ENCODE measurements at regions not wholly inside any gene's neighbourhood (a gene's known extent, or its start where the extent isn't known, plus 50 kb on each side); places are given as distances from the start of the nearest gene placed in this dataset.
"Not testable (repeated sequence)": the region's sequence is repeated elsewhere in the genome, so short reads cannot be mapped to it uniquely, and the experiment has no call there.

GRCh38 chr12:68538726-68539614 lies 71.7 kb upstream of the RAP1B start:
- no peaks in the 10 kb centered on the region for H3K36me3 ChIP-seq (ENCODE audit: insufficient read depth, low read length)
- H3F3A ChIP-seq (ENCODE audit: insufficient read depth, low read length): no peaks in the 10 kb centered on the region
- H3K4me1 ChIP-seq (ENCODE audit: insufficient read depth, low read length, severe bottlenecking): no peaks in the 10 kb centered on the region
- H3K27ac ChIP-seq (ENCODE audit: low read depth, low read length, poor library complexity, severe bottlenecking): no peak overlapping the region
- H3K9me2 ChIP-seq (ENCODE audit: low read depth, low read length): no peaks in the 10 kb centered on the region
- H3K79me2 ChIP-seq (ENCODE audit: insufficient read depth, low read length): no peaks in the 10 kb centered on the region
- TF ChIP-seq CTCF (IDR thresholded peaks at IDR 0.05; ENCODE audit: low read length) (no peak), EZH2 (IDR thresholded peaks at IDR 0.05; ENCODE audit: borderline replicate concordance, low read length) (no peak)
- no peak overlapping the region for H2AFZ ChIP-seq (ENCODE audit: low read length)
- no peaks in the 10 kb centered on the region for H3K9me3 ChIP-seq (ENCODE audit: low read length)
- H3K9ac ChIP-seq (ENCODE audit: low read length): no peak overlapping the region
- no peak overlapping the region for H3K4me2 ChIP-seq (ENCODE audit: low read length)
- no peaks in the 10 kb centered on the region for H4K20me1 ChIP-seq (ENCODE audit: insufficient read depth, low read length)
- no peaks in the 10 kb centered on the region for H3K27me3 ChIP-seq (ENCODE audit: insufficient read depth, low read length)
- no peak overlapping the region for H3K4me3 ChIP-seq (ENCODE audit: low read depth, low read length, poor library complexity, severe bottlenecking)

GRCh38 chr12:68539615-68539952 lies 71.1 kb upstream of the RAP1B start:
- TF ChIP-seq CTCF (IDR thresholded peaks at IDR 0.05; ENCODE audit: low read length) (no peak), EZH2 (IDR thresholded peaks at IDR 0.05; ENCODE audit: borderline replicate concordance, low read length) (no peak)
- Histone ChIP-seq H3K27me3 (ENCODE audit: insufficient read depth, low read length) (no peaks in the 10 kb centered on the region), H3K9me3 (ENCODE audit: low read length) (no peaks in the 10 kb centered on the region), H4K20me1 (ENCODE audit: insufficient read depth, low read length) (no peaks in the 10 kb centered on the region), H3K4me1 (ENCODE audit: insufficient read depth, low read length, severe bottlenecking) (no peaks in the 10 kb centered on the region), H3K9ac (ENCODE audit: low read length) (no peak overlapping the region), H3K4me3 (ENCODE audit: low read depth, low read length, poor library complexity, severe bottlenecking) (no peak overlapping the region), H3K79me2 (ENCODE audit: insufficient read depth, low read length) (no peaks in the 10 kb centered on the region), H3K36me3 (ENCODE audit: insufficient read depth, low read length) (no peaks in the 10 kb centered on the region), H3F3A (ENCODE audit: insufficient read depth, low read length) (no peaks in the 10 kb centered on the region), H3K27ac (ENCODE audit: low read depth, low read length, poor library complexity, severe bottlenecking) (no peak overlapping the region), H3K9me2 (ENCODE audit: low read depth, low read length) (no peaks in the 10 kb centered on the region), H3K4me2 (ENCODE audit: low read length) (no peak overlapping the region), H2AFZ (ENCODE audit: low read length) (no peak overlapping the region)

- H4K20me1 ChIP-seq (ENCODE audit: insufficient read depth, low read length); H3F3A ChIP-seq (ENCODE audit: insufficient read depth, low read length); H3K4me2 ChIP-seq (ENCODE audit: low read length); H3K79me2 ChIP-seq (ENCODE audit: insufficient read depth, low read length); H2AFZ ChIP-seq (ENCODE audit: low read length); H3K9me2 ChIP-seq (ENCODE audit: low read depth, low read length); H3K36me3 ChIP-seq (ENCODE audit: insufficient read depth, low read length); H3K4me1 ChIP-seq (ENCODE audit: insufficient read depth, low read length, severe bottlenecking); H3K27ac ChIP-seq (ENCODE audit: low read depth, low read length, poor library complexity, severe bottlenecking); H3K9me3 ChIP-seq (ENCODE audit: low read length); H3K27me3 ChIP-seq (ENCODE audit: insufficient read depth, low read length); H3K9ac ChIP-seq (ENCODE audit: low read length); H3K4me3 ChIP-seq (ENCODE audit: low read depth, low read length, poor library complexity, severe bottlenecking): not testable (repeated sequence)
These were observed 69.9 kb upstream of the RAP1B start for GRCh38 chr12:68540768-68541167.

- H3K4me1 ChIP-seq (ENCODE audit: insufficient read depth, low read length, severe bottlenecking); H3K4me2 ChIP-seq (ENCODE audit: low read length); H3K4me3 ChIP-seq (ENCODE audit: low read depth, low read length, poor library complexity, severe bottlenecking); H3F3A ChIP-seq (ENCODE audit: insufficient read depth, low read length); H3K27ac ChIP-seq (ENCODE audit: low read depth, low read length, poor library complexity, severe bottlenecking); H3K9me3 ChIP-seq (ENCODE audit: low read length); H3K79me2 ChIP-seq (ENCODE audit: insufficient read depth, low read length); H3K9ac ChIP-seq (ENCODE audit: low read length); H4K20me1 ChIP-seq (ENCODE audit: insufficient read depth, low read length); H3K36me3 ChIP-seq (ENCODE audit: insufficient read depth, low read length); H3K27me3 ChIP-seq (ENCODE audit: insufficient read depth, low read length); H3K9me2 ChIP-seq (ENCODE audit: low read depth, low read length); H2AFZ ChIP-seq (ENCODE audit: low read length): not testable (repeated sequence)
These were observed 63.4 kb upstream of the RAP1B start for GRCh38 chr12:68547318-68547717.

- not testable (repeated sequence) for H3K9me2 ChIP-seq (ENCODE audit: low read depth, low read length); H3K27ac ChIP-seq (ENCODE audit: low read depth, low read length, poor library complexity, severe bottlenecking); H2AFZ ChIP-seq (ENCODE audit: low read length); H3K36me3 ChIP-seq (ENCODE audit: insufficient read depth, low read length); H3K4me2 ChIP-seq (ENCODE audit: low read length); H3K4me1 ChIP-seq (ENCODE audit: insufficient read depth, low read length, severe bottlenecking); H3K79me2 ChIP-seq (ENCODE audit: insufficient read depth, low read length); H3K4me3 ChIP-seq (ENCODE audit: low read depth, low read length, poor library complexity, severe bottlenecking); H3K9me3 ChIP-seq (ENCODE audit: low read length); H3K9ac ChIP-seq (ENCODE audit: low read length); H4K20me1 ChIP-seq (ENCODE audit: insufficient read depth, low read length); H3K27me3 ChIP-seq (ENCODE audit: insufficient read depth, low read length); H3F3A ChIP-seq (ENCODE audit: insufficient read depth, low read length)
These were observed 58.0 kb upstream of the RAP1B start for GRCh38 chr12:68552605-68553195.
